Panc1 (cell line): ENCODE measurements at regions not wholly inside any gene's neighbourhood (a gene's known extent, or its start where the extent isn't known, plus 50 kb on each side); places are given as distances from the start of the nearest gene placed in this dataset.

Experiments
- ATAC-seq: fragments of 200-7000 bp; cut with Tn5 transposase; 2 replicates; pipeline ENCODE4 v1.9.1; 2020; ENCODE audit warnings: mild to moderate bottlenecking, moderate library complexity
- BruUV-seq: library from RNA; stranded (reverse); fragments of 400-500 nt; replicated peaks from 2 replicates; lab custom pipeline; 2021; lab: Mats Ljungman, UMichigan
- CTCF ChIA-PET: fragments of 300-600 bp; sonication (Branson Sonifier 250); formaldehyde crosslinking; loops from one replicate; lab custom pipeline; 2022; ENCODE audit warnings: antibody characterized with exemption; lab: Charles Lee
- POLR2A ChIA-PET: fragments of 300-600 bp; sonication (Branson Sonifier 250); formaldehyde crosslinking; loops from one replicate; lab custom pipeline; 2022; ENCODE audit warnings: antibody characterized with exemption; lab: Charles Lee
- DNase-seq: peaks from one replicate; pipeline ENCODE4 v3.0.0-alpha.2; 2010; ENCODE audit warnings: low read depth, low spot score
- H3K27ac ChIP-seq: 2 replicates; pipeline ENCODE4 v1.5.1; 2011; ENCODE audit warnings: mild to moderate bottlenecking, low read length, inconsistent platforms
- H3K27me3 ChIP-seq: fragments of 200-500 bp; sonication (Bioruptor generic); 2 replicates; pipeline ENCODE4 v1.6.0; 2014; ENCODE audit warnings: low read length, inconsistent platforms; ENCODE audit not compliant: control insufficient read depth, insufficient read depth
- H3K36me3 ChIP-seq: fragments of 200-500 bp; sonication (Bioruptor generic); 2 replicates; pipeline ENCODE4 v1.5.1; 2014; ENCODE audit warnings: inconsistent platforms, mild to moderate bottlenecking, low read length, moderate library complexity; ENCODE audit not compliant: control insufficient read depth, insufficient read depth
- H3K4me1 ChIP-seq: 2 replicates; pipeline ENCODE4 v1.5.1; 2011; ENCODE audit warnings: inconsistent platforms, mild to moderate bottlenecking, low read length, moderate library complexity; ENCODE audit not compliant: control insufficient read depth, insufficient read depth
- H3K4me3 ChIP-seq, 2 experiments: 2 replicates each; pipeline ENCODE4 v1.5.1; 2011 to 2012; ENCODE audit warnings: low read depth in 2 of 2, low read length in 2 of 2, mild to moderate bottlenecking in 2 of 2, inconsistent platforms in 1 of 2, moderate library complexity in 1 of 2
- H3K9me3 ChIP-seq: fragments of 200-500 bp; sonication (Bioruptor generic); 2 replicates; pipeline ENCODE4 v1.5.1; 2014; ENCODE audit warnings: low read depth, mild to moderate bottlenecking, inconsistent platforms, low read length, moderate library complexity; ENCODE audit not compliant: control insufficient read depth, insufficient read depth
- CTCF ChIP-seq: fragments of 450-650 bp; IDR thresholded peaks from 2 replicates; pipeline ENCODE4 v1.5.1; 2017; ENCODE audit warnings: mild to moderate bottlenecking
- POLR2AphosphoS5 ChIP-seq: IDR thresholded peaks from 2 replicates; pipeline ENCODE4 v1.6.1; 2012; ENCODE audit warnings: mild to moderate bottlenecking, low read depth, low read length, moderate library complexity
- REST ChIP-seq, 2 experiments: IDR thresholded peaks; 2 replicates each; pipeline ENCODE4 v1.6.1; 2011 to 2012; ENCODE audit warnings: low read depth in 2 of 2, control low read depth in 1 of 2, low read length in 1 of 2, mild to moderate bottlenecking in 1 of 2, moderate library complexity in 1 of 2; ENCODE audit not compliant: insufficient read depth in 1 of 2
- SIN3A ChIP-seq: IDR thresholded peaks from 2 replicates; pipeline ENCODE4 v1.6.1; 2012; ENCODE audit warnings: low read depth, mild to moderate bottlenecking, low read length, moderate library complexity, borderline replicate concordance; ENCODE audit not compliant: insufficient read depth
- TCF7L2 ChIP-seq: IDR thresholded peaks from 2 replicates; pipeline ENCODE4 v1.6.1; 2011; ENCODE audit warnings: mild to moderate bottlenecking, low read depth, low read length, inconsistent platforms
- in situ Hi-C: cut with HindIII; loops from 2 replicates; pipeline ENCODE4 v1.10.0; 2016; ENCODE audit warnings: low sequenced_read_pairs, low pct_unique_long_range_greater_than_20kb
- intact Hi-C: fragments of 100-400 bp; cut with micrococcal nuclease; formaldehyde crosslinking; loops from one replicate; pipeline ENCODE4 v1.10.0; 2022; ENCODE audit not compliant: unreplicated experiment

GRCh38 chr2:2914252-2914651, 463.4 kb downstream of the EIPR1 start:
- ATAC-seq, result no peak
- no TSS peak for BruUV-seq
- Histone ChIP-seq H3K9me3 (no peaks in the 10 kb centered on the region; the same call in 1 of the 2 replicates), H3K27me3 (no peaks in the 10 kb centered on the region; the same call in 1 of the 2 replicates), H3K27ac (no peak overlapping the region), H3K36me3 (no peaks in the 10 kb centered on the region), H3K4me1 (no peaks in the 10 kb centered on the region), H3K4me3 (no peak overlapping the region)
- ChIA-PET CTCF (no interaction called here), POLR2A (no interaction called here)
- in situ Hi-C loops, result no loop called here
- intact Hi-C loops, result no loop called here
- DNase-seq, result no peak
- TF ChIP-seq POLR2AphosphoS5 (no peak), SIN3A (no peak)

GRCh38 chr2:2913601-2914120, 464.0 kb downstream of the EIPR1 start:
- no TSS peak for BruUV-seq
- no peaks in the 10 kb centered on the region; the same call in 1 of the 2 replicates for H3K27me3 ChIP-seq
- H3K36me3 ChIP-seq, result no peaks in the 10 kb centered on the region
- H3K4me3 ChIP-seq, result no peak overlapping the region
- ChIA-PET CTCF (no interaction called here), POLR2A (no interaction called here)
- no peaks in the 10 kb centered on the region for H3K4me1 ChIP-seq
- DNase-seq, result no peak
- in situ Hi-C loops, result no loop called here
- no peak for ATAC-seq
- intact Hi-C loops, result no loop called here
- TF ChIP-seq REST (IDR thresholded peaks at IDR 0.05; ENCODE audit: insufficient read depth in 1 of 2, low read depth in 2 of 2, low read length in 1 of 2), result no peak
- no peak for TF ChIP-seq TCF7L2
- no peak for TF ChIP-seq SIN3A
- TF ChIP-seq CTCF, result no peak
- no peak for TF ChIP-seq POLR2AphosphoS5
- H3K27ac ChIP-seq, result no peak overlapping the region
- no peaks in the 10 kb centered on the region; the same call in 1 of the 2 replicates for H3K9me3 ChIP-seq

- H3K36me3 ChIP-seq, result no peaks in the 10 kb centered on the region
- intact Hi-C loops (no loop called here), in situ Hi-C loops (no loop called here)
- ChIA-PET POLR2A (no interaction called here), CTCF (no interaction called here)
- no peaks in the 10 kb centered on the region; the same call in 1 of the 2 replicates for H3K9me3 ChIP-seq
- TF ChIP-seq SIN3A, result no peak
- TF ChIP-seq CTCF, result no peak
- no peak for TF ChIP-seq TCF7L2
- TF ChIP-seq POLR2AphosphoS5, result no peak
- TF ChIP-seq REST (IDR thresholded peaks at IDR 0.05; ENCODE audit: insufficient read depth in 1 of 2, low read depth in 2 of 2, low read length in 1 of 2), result no peak
- no peak overlapping the region for H3K27ac ChIP-seq
- no peaks in the 10 kb centered on the region for H3K4me1 ChIP-seq
- H3K27me3 ChIP-seq, result no peaks in the 10 kb centered on the region
- H3K4me3 ChIP-seq, result no peak overlapping the region
- BruUV-seq, result no TSS peak
- DNase-seq (no peak), ATAC-seq (no peak)
Observed at GRCh38 chr2:2912731-2913130, 464.9 kb downstream of the EIPR1 start.
